HG03025 (cell line): ENCODE measurements at regions not wholly inside any gene's neighbourhood (a gene's known extent, or its start where the extent isn't known, plus 50 kb on each side); places are given as distances from the start of the nearest gene placed in this dataset.
A peak's percentile ranks its signal among the peaks of the same experiment; 100 is the strongest.
"Not testable (repeated sequence)": the region's sequence is repeated elsewhere in the genome, so short reads cannot be mapped to it uniquely, and the experiment has no call there.

Experiments used
- ATAC-seq: cut with Tn5 transposase; IDR thresholded peaks from one replicate; pipeline ENCODE4 v1.9.1; 2021; ENCODE audit warnings: mild to moderate bottlenecking, moderate library complexity; ENCODE audit not compliant: unreplicated experiment, low FRiP score

DNA sequence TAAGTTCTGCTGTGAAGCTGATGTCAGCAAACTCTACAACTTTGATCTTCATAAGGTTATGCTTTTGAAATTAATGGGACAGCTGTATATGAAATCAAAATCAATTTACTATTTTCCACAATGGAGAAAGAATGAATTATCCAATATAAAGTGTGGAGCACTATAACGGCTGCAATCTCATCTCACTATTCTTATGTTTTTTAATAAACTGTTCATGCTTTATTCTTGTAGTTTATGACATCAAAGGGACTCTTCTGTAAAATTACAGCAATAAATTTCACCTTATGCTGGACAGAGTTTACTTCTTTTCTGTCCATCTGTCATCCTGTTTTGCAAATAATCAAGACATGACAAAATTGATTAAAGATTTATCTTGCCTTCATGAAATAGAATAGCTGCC lies 192.5 kb downstream of the TECRL start:
- no peak for ATAC-seq

DNA sequence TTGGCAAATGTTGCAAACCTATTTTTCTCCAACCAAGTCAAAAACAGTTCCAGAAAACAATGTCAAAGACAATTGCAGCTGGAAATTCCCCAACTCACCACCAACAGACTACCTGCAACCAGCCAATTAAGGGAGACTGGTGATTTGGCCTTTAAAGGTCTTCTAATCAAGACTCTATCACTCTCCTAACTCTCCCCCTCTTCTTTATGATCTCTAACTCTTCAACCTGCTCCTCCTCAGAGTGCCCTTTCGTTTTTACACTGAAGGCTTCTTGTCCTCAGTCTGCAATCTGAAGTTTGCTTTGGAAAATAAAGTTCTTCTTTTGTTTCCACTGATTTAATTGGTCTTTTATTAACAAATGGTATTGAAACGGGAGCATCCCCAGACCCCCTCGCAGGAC lies 203.9 kb downstream of the TECRL start:
- ATAC-seq = no peak

DNA sequence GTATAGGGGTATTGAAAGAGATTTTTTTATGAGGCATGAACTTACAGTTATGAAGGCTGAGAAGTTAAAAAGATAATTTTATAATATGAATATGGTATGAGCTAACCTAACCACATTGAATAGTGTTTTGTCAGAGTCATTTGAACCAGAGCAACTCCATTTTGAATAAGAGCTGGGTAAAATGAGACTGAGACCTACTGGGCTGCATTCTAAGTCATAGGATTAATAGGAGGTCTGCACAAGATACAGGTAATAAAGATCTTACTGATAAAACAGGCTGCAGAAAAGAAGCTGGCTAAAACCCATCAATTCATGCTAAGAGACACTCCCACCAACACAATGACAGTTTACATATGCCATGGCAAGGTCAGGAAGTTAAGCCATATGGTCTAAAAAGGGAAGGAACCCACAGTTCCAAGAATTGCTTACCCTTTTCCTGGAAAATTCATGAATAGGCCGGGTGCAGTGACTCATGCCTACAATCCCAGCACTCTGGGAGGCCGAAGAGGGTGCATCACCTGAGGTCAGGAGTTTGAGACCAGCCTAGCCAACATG lies 209.2 kb downstream of the TECRL start:
- no peak for ATAC-seq

DNA sequence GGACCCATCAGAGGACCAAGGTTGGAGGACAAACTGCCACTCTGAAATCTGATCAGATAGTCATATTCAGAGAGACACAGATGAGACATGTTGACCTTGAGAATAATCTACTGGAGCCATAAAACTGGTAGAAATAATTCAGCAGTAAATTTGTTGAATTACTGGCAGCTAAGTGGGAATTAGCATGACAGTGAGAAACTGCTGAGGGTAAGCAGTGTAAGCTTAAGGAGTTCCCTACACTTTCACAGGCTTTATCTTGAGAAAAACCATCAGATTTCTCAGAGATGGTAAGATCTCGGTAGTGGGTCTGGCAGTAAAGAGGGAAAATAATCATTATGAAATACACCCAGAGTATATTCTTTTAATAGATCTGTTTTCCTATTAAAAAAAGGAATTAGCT lies 213.7 kb downstream of the TECRL start:
- ATAC-seq = no peak

DNA sequence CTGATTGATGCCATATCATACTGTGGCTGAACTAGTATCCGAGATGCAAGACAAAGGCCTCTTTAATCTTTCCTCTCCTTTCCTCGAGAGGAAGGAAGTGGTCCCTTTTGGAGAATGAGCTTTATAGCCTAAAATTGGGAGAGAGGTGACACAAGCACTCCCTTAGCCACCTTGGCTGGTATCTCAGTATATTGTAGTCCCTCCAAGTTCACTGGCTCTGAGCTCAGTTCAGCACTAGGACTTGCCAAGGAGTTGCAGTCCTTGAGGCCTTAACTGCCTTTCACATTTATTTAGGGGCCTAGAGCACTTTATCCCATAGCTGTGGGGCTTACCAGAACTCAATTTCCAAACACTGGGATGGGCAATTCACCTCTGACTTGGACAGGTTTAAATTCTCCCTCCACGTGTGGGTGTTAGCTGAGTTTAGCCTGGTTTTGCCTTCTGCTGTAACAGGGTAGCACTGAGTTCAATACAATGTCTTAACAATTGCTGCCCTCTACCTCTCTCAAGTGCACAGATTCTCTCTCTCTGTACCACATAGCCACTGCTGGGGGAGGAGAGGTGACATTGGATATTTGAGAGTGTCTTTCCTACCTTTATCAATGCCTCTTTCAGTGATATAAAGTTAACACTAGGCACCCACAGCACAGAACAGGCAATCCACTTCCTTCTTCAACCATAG lies 216.4 kb downstream of the TECRL start:
- no peak for ATAC-seq

DNA sequence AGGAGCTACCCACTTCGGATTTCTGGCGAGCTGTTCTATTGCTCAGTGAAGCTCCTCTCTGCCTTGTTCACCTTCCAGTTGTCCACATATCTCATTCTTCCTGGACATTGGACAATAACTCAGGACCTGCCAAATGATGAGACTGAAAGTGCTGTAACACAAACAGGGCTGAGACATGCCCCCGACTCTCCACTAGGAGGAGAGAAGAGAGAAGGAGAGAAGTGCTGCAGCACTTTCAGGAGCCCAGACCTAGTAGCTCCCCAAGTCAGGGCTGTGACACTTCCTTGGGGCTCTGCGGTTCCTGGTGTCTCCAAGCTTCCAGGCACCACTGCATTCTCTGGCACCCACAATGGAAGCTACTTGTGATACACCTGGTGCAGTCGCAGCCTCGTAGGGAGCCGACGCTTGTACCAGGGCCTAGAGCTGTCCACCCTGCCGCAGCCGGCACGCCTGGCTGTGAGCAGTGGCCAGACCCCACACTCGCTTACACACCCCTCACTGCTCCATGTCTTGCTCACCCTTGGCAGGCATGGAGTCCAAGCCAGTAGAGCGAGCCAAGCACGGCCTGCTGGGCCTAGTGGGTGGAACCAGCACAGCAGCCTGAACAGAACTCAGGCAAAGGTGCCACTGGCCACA lies 234.9 kb downstream of the TECRL start:
- no peak for ATAC-seq

DNA sequence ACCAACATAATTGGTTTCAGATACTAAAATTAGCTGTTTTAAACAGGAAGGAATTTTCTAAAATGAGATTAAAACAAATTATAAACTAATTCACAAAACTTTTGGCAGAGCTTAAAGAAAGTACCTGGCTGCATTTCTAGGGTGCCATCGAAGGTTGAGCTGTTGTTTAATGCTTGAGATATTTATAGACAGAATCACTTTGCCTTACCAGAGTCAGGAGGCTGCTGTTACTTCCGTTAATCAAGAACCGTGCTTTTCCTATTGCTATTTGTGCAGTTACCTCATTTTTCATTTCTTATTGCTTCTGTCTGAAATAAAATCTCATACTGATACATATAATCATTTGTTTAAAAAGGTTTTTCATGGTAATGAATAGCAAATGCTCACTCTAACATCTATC lies 242.9 kb downstream of the TECRL start:
- no peak for ATAC-seq

DNA sequence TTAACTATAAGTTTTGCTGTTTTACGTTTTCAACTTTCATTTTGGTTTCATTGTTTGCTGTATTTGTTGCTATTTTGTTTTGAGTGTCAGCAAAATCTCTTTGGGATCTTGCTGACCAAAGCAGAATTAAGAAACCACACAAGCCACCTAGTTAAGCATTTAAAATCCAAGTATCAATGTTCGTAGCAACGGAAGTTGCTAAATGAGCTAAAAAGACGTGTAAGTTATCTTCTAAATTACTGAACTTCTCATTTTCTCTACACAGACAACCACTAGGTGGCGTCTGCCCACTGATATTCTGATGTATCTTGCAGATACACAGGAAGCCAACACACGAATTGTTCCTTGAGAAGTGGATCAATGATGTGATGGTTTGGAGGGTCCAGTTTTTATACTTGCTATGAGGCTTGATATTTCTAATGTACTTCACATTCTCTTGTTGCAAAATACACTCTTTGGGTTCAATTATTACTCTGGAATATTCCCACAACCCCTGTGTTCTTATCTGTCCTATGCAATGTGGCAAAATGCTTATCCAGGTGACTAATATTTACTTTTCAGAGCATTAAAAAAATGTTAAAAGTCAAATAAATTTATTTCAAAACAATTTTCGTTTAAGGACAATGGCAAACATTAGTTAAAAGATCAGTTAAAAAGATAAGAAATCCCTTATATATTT lies 250.5 kb downstream of the TECRL start:
- peak; percentile 82 for ATAC-seq

DNA sequence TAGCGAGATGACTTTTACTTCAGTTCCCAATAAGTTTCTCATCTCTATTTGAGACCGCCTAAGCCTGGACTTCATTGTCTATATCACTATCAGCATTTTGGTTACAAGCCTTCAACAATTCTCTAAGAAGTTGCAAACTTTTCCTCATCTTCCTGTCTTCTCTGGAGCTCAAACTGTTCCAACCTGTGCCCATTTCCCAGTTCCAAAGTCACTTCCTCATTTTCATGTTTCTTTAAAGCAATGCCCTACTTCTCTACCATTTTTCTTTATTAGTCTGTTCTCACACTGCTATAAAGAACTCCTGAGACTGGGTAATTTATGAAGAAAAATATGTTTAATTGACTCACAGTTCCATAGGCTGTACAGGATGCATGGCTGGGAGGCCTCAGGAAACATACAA lies 251.9 kb downstream of the TECRL start:
- ATAC-seq = no peak

DNA sequence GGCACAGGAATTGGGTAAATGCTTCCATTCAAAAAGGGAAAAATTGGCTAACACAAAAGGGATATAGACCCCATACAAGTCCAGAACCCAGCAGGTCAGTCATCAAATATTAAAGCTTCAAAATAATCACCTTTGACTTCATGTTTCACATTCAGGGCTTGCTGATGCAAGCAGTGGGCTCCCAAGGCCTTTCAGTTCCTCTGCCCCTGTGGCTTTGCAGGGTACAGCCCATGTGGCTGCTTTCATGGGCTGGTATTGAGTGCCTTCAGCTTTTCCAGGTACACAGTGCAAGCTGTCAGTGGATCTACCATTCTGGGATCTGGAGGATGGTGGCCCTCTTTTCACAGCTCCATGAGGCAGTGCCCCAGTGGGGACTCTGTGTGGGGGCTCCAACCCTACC lies 253.0 kb downstream of the TECRL start:
- ATAC-seq = no peak

DNA sequence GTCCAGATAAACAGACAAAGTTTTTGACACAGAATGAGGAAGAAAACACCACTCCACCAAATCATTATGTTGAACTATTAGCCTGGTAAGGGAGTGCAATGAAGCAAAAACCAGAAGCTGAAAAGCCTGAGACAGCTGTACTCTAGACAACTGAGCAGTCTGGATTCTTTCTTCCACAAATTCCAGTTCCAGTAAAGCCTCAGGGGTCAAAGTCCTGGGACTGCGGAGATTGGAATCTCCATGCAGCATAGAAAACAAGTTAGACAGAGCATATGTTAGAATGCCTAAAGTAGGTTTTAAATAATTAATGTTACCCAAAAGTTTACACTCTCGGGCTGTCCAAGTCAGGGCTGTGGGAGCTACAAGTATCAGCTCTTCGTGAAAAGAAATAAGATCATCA lies 263.2 kb downstream of the TECRL start:
- no peak for ATAC-seq

DNA sequence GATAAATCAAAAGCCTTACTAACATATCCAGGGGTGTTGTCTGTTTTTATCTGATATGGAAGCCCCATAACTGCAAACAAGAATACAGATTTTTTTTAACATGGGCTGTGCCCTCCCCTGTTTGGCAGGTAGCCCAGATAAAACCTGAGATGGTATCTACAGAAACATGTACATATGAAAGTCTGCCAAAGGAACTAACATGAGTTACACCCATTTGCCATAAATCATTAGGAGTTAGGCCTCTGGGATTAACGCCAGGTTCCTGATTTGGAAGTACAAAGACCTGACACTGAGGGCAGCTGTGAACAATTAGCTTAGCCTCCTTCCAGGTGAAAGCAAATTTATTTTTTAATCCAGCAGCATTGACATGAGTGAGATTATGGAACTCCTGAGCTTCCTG lies 264.3 kb downstream of the TECRL start:
- ATAC-seq = no peak

DNA sequence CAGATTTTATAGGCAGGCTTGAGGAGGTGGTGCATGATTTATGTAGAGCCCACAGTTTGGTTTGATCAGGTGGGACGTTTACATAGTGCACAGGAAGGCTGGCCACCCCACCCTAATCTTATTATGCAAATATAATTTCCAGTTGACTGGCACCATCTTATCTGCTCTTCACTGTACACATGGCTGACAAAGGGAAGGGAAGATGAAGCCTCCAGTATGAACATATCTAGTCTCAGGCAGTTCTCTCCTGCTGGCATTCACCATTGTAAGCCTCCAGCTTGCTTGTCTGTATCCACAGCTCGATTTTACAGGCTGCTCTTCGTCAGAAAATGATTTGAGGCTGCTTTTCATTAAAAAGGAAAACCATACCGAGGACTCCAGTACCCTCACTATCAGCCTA lies 278.3 kb downstream of the TECRL start:
- no peak for ATAC-seq

DNA sequence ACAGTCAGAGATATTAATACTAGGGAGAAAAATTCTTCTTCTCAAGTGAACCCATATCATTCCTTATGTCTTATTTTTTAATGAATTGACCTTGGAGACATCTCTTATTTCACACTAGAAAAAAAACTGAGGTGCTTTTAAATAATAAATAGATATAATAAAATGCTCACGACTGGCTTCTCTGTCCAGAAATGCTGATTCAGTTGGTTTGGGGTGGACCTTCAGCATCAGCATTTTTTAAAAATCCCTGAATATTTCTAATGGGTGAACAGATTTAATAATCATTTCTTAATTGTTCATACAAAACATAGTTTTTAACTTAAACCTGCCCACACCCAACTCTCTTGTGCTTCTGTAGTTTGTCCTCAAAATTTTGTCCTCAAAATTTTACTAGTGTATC lies 283.9 kb downstream of the TECRL start:
- ATAC-seq = no peak

DNA sequence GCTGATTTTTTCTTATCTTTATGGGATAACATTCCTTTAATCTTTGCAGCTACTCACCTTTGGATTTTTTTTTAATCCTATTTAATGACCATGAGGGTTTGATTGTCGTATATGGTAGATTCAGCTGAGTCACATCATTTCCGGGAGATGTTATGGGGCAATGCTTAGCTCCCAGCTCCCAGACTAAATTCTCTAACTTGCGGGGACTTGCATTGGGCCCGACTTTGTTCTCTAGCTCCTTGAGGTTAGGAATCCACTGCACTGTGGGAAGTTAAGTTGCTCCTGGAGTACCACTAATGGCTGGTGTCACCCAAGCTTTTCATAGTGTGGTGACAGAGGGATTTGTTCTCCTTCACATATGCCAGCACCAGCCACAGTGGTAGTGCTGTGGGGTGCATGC lies 287.4 kb downstream of the TECRL start:
- ATAC-seq = no peak

DNA sequence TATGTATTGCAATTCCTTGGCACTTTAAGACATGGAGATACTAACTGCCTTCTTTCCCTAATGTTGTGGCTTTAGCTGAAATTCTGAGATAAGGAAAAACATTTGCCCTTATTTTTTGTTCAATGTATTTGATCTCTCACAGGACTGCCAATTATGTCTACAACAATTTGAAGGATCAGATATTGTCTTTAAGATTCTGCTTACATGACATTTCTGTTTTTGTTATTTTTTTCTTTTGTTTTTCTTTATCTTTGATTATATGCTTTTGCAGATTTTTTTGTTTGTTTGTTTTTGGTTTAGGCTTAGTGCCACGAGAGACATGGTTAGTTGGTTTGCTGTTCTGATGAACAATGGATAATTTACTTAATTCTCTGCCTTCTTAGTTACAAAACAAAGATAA lies 303.3 kb downstream of the TECRL start:
- ATAC-seq = no peak

DNA sequence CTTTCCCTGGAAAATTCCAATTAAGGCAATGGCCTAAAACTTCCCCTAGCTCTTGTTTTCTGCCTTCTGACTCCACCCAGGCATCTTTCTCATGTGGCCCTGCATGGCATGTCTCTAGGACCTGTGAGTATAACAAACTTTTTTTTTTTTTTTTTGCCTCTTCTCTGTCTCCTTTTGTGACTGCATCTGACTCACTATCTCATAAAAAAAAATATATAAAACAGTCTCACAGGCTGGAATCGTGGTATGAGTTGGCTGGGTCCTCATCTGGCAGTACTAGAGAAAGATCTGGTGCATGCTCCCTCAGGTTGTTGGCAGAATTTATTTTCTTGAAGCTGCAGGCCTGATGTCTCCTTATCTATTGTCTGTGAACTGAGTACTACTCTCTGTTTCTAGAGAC lies 313.9 kb downstream of the TECRL start:
- no peak for ATAC-seq

DNA sequence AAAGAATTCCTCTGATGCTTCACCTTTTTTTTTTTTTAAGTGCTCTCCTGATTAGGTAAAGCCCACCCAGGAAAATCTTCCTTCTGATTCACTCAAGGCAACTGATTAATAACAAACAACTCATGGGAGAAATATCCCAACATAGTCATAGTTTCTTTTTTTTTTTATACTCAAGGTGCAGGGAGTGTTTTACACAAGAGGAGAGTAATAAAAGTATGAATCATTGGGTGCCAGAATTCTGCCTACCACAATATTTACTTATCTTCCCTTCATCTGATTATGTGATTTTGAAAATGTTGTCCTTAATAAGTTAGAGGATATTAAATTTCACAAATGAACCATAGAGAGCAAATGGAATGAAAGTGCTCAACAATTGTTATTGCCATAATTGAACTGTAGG lies 329.9 kb downstream of the TECRL start:
- no peak for ATAC-seq

DNA sequence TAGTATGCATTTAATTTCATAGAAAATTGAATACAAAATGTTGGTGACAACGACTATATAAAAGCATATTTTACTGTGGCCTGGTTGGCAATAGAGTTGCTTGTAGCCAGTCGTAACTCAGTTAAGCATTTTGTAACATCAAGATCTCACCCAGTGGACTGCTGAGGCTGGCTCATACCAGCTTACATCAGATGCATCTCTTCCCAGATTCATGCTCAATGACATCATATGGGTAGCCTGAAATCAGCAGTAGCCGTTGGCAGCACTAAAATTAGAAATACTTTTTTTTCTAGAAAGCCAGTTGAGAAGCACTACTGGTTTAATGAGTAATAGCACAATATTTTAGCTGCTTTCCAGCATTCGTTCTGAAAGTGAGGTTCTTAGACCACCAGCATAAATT lies 341.2 kb downstream of the TECRL start:
- ATAC-seq = no peak

DNA sequence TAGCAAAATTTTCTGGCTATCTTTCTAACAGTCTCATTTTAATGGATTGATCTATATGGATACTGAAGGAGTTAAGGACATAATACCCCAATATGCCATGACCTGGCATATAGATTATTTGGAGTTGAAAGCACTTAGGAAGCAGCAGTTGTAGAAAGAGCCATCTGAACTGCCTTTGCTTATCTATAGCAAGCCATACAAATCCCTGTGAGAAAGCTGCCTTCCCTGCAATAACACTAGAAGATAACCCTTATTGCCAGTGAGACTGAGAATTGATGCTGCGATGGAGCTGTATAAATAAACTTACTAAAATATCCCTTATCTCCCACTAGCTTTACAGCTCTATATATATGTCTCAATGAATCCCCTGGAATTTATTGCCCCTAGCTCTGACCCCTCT lies 346.3 kb downstream of the TECRL start:
- ATAC-seq = no peak

DNA sequence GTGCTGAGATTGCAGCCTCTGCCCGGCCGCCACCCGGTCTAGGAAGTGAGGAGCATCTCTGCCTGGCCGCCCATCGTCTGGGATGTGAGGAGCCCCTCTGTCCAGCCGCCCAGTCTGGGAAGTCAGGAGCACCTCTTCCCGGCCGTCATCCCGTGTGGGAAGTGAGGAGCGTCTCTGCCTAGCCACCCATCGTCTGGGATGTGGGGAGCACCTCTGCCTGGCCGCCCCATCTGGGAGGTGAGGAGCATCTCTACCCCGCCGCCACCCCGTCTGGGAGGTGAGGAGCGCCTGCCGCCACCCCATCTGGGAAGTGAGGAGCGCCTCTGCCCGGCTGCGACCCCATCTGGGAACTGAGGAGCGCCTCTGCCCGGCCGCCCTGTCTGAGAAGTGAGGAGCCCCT lies 372.2 kb downstream of the TECRL start:
- not testable (repeated sequence) for ATAC-seq

DNA sequence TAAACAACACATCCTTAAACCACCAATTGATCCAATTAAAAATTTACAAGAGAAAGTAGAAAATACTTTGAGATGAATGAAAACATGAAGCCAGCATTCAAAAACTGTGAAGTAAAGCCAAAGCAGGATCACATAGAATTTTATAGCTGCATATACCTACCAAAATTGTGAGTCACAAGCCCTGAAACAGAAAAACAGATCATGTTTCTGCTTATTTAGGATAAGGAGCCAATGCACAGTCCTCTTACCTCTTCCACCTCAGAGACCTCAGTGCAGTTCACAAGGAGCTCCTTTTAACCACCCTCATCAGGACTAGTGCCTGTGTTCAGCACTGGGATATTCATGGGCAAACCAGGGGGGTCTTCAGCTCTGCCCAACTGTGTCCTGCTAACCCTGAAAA lies 386.7 kb downstream of the TECRL start:
- ATAC-seq = no peak
